Esophagus muscularis mucosa (tissue), 3 donors: ENCODE measurements at regions not wholly inside any gene's neighbourhood (a gene's known extent, or its start where the extent isn't known, plus 50 kb on each side); places are given as distances from the start of the nearest gene placed in this dataset.

Experiments used
- POLR2A ChIP-seq: fragments of 450-650 bp; IDR thresholded peaks from one replicate; pipeline ENCODE4 v1.6.1; 2017; ENCODE audit warnings: antibody characterized with exemption, moderate library complexity, mild to moderate bottlenecking, low read depth
- POLR2AphosphoS5 ChIP-seq, 2 donors: sonication (generic); formaldehyde crosslinking; IDR thresholded peaks; one replicate each; pipeline ENCODE4 v1.6.1; 2017; ENCODE audit warnings: antibody characterized with exemption in 2 of 2
- TF ChIP-seq, protein P1 (sequence below), 3 experiments: fragments of 200-600 bp in 2 of 3; fragments of 450-650 bp in 1 of 3; sonication (generic) in 2 of 3; IDR thresholded peaks; one replicate each; pipeline ENCODE4 v1.5.1; 2017 to 2019; ENCODE audit warnings: antibody characterized with exemption in 3 of 3, mild to moderate bottlenecking in 2 of 3, moderate library complexity in 1 of 3

DNA sequence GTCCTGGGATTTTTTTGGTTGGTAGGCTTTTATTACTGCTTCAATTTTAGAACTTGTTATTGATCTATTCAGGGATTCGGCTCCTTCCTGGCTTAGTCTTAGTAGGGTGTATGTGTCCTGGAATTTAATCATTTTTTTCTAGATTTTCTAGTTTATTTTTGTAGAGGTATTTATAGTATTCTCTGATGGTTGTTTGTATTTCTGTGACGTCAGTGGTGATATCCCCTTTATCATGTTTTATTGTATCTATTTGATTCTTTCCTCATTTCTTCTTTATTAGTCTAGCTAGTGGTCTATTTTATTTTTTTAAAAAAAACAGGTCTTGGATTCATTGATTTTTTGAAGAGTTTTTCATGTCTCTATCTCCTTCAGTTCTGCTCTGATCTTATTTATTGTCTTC is 193.3 kb upstream of the MAP2 start:
- no peak for TF ChIP-seq POLR2A
- TF ChIP-seq, protein P1, sequence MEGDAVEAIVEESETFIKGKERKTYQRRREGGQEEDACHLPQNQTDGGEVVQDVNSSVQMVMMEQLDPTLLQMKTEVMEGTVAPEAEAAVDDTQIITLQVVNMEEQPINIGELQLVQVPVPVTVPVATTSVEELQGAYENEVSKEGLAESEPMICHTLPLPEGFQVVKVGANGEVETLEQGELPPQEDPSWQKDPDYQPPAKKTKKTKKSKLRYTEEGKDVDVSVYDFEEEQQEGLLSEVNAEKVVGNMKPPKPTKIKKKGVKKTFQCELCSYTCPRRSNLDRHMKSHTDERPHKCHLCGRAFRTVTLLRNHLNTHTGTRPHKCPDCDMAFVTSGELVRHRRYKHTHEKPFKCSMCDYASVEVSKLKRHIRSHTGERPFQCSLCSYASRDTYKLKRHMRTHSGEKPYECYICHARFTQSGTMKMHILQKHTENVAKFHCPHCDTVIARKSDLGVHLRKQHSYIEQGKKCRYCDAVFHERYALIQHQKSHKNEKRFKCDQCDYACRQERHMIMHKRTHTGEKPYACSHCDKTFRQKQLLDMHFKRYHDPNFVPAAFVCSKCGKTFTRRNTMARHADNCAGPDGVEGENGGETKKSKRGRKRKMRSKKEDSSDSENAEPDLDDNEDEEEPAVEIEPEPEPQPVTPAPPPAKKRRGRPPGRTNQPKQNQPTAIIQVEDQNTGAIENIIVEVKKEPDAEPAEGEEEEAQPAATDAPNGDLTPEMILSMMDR (IDR thresholded peaks at IDR 0.05) = no peak
- TF ChIP-seq POLR2AphosphoS5 (IDR thresholded peaks at IDR 0.05) = no peak
